ENCODE measurements at regions not wholly inside any gene's neighbourhood (a gene's known extent, or its start where the extent isn't known, plus 50 kb on each side); places are given as distances from the start of the nearest gene placed in this dataset.

DNA sequence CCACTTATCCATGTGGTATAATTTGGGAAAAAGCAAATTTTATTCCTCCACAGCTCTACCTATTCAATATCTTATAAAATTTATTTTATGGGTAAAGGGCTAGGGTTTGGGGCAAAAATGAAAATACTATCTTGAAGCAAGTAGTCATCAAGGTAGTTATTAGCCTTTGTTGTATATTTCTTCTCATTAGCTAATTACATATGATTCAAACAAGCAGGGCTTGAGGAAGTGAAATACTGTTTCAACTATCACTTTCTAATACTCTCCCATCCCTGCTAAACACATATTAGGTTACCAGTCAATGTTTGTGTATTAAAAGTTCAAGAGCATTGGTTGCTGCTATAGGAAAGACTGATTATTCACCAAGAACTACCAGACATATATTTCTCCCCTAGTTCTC lies 517.3 kb downstream of the METTL15 start:
- H3K36me3 ChIP-seq (ENCODE audit: control insufficient read depth in 2 of 3, insufficient read depth in 3 of 3, low read length in 3 of 3), result no peaks in the 10 kb centered on the region
- no peak overlapping the region for H3K4me3 ChIP-seq (ENCODE audit: low read length in 3 of 3)
- H3K9ac ChIP-seq (ENCODE audit: low read length in 3 of 3), result no peak overlapping the region
- TF ChIP-seq, protein P1, sequence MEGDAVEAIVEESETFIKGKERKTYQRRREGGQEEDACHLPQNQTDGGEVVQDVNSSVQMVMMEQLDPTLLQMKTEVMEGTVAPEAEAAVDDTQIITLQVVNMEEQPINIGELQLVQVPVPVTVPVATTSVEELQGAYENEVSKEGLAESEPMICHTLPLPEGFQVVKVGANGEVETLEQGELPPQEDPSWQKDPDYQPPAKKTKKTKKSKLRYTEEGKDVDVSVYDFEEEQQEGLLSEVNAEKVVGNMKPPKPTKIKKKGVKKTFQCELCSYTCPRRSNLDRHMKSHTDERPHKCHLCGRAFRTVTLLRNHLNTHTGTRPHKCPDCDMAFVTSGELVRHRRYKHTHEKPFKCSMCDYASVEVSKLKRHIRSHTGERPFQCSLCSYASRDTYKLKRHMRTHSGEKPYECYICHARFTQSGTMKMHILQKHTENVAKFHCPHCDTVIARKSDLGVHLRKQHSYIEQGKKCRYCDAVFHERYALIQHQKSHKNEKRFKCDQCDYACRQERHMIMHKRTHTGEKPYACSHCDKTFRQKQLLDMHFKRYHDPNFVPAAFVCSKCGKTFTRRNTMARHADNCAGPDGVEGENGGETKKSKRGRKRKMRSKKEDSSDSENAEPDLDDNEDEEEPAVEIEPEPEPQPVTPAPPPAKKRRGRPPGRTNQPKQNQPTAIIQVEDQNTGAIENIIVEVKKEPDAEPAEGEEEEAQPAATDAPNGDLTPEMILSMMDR (IDR thresholded peaks at IDR 0.05; ENCODE audit: borderline replicate concordance, extremely low read depth, insufficient read depth), result no peak
- H3K27me3 ChIP-seq (ENCODE audit: control insufficient read depth, insufficient read depth, low read length), result no peaks in the 10 kb centered on the region
- H3K4me1 ChIP-seq (ENCODE audit: control insufficient read depth in 2 of 3, insufficient read depth in 2 of 3, low read depth in 1 of 3, low read length in 3 of 3), result no peaks in the 10 kb centered on the region
- no peak overlapping the region for H3K27ac ChIP-seq (ENCODE audit: low read depth in 2 of 2, low read length in 2 of 2)
- FAIRE-seq, result no peak
- no peaks in the 10 kb centered on the region for H3K9me3 ChIP-seq (ENCODE audit: control insufficient read depth in 2 of 3, insufficient read depth in 1 of 3, low read length in 3 of 3)
- no peak for DNase-seq
- intact Hi-C loops (cut with DNase I), result no loop called here

DNA sequence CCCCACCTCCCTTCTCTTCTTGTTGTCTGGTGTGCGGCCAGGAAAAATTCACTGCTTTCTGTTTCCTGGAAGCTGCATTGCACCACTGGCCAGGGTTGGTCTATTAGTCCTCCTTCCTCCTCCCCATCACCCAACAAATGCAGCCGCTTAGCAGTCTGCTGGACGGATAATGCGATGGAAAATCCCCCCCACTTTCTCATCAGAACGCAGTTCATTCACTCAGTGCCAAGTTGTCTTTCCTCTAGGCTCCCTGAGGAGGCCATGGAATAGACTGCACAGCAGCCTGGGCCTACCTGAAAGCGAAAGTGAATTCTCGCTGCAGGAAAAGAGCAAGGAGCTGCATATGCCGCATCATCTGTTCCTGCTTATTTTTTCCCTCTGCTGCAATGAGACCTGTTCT lies 513.6 kb downstream of the METTL15 start:
- no peaks in the 10 kb centered on the region for H3K4me1 ChIP-seq (ENCODE audit: control insufficient read depth in 2 of 3, insufficient read depth in 2 of 3, low read depth in 1 of 3, low read length in 3 of 3)
- no peak overlapping the region for H3K27ac ChIP-seq (ENCODE audit: low read depth in 2 of 2, low read length in 2 of 2)
- DNase-seq (peak in 1 of 5 donors; percentile 15), FAIRE-seq (no peak)
- no peaks in the 10 kb centered on the region for H3K36me3 ChIP-seq (ENCODE audit: control insufficient read depth in 2 of 3, insufficient read depth in 3 of 3, low read length in 3 of 3)
- intact Hi-C loops (cut with DNase I), result no loop called here
- H3K27me3 ChIP-seq (ENCODE audit: control insufficient read depth, insufficient read depth, low read length), result no peaks in the 10 kb centered on the region
- no peak overlapping the region for H3K4me3 ChIP-seq (ENCODE audit: low read length in 3 of 3)
- no peaks in the 10 kb centered on the region for H3K9me3 ChIP-seq (ENCODE audit: control insufficient read depth in 2 of 3, insufficient read depth in 1 of 3, low read length in 3 of 3)
- H3K9ac ChIP-seq (ENCODE audit: low read length in 3 of 3), result no peak overlapping the region
- TF ChIP-seq, protein P1 (IDR thresholded peaks at IDR 0.05; ENCODE audit: borderline replicate concordance, extremely low read depth, insufficient read depth), result no peak

DNA sequence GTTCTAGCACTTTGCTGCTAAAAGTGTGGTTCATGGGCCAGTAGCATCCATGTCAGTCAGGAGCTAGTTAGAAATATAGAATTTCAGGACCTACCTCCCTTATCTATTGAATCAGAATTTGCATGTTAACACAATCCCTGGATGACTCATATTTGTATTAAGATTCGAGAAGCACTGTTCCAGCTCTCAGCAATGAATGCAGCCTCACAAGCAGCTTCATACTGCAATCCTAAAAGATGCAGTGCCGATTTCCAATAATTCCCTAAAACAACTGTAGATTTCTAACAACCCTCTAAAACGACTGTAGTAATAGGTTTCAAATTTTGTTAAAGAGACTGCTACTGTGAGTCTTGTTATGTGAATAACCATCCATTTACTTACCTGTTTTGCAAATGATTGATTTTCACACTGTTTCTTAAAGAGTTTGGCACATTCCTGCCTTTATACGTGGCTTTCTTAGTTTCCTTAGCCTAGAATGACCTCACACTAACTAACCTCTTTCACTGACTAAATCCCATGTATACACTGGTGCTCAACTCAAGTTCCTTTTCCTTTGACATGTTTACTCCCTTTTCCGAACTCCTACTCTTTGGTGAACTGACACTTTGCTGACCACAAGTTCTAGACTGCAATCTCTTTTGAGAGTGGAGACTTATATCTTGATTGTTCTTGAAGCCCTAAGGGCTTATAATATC lies 511.8 kb downstream of the METTL15 start:
- H3K9me3 ChIP-seq (ENCODE audit: control insufficient read depth in 2 of 3, insufficient read depth in 1 of 3, low read length in 3 of 3), result no peaks in the 10 kb centered on the region
- no peak overlapping the region for H3K9ac ChIP-seq (ENCODE audit: low read length in 3 of 3)
- intact Hi-C loops (cut with DNase I), result no loop called here
- no peak overlapping the region for H3K4me3 ChIP-seq (ENCODE audit: low read length in 3 of 3)
- TF ChIP-seq, protein P1 (IDR thresholded peaks at IDR 0.05; ENCODE audit: borderline replicate concordance, extremely low read depth, insufficient read depth), result no peak
- no peaks in the 10 kb centered on the region for H3K4me1 ChIP-seq (ENCODE audit: control insufficient read depth in 2 of 3, insufficient read depth in 2 of 3, low read depth in 1 of 3, low read length in 3 of 3)
- H3K27ac ChIP-seq (ENCODE audit: low read depth in 2 of 2, low read length in 2 of 2), result no peak overlapping the region
- H3K27me3 ChIP-seq (ENCODE audit: control insufficient read depth, insufficient read depth, low read length), result no peaks in the 10 kb centered on the region
- no peaks in the 10 kb centered on the region for H3K36me3 ChIP-seq (ENCODE audit: control insufficient read depth in 2 of 3, insufficient read depth in 3 of 3, low read length in 3 of 3)
- no peak for FAIRE-seq
- DNase-seq, result no peak

DNA sequence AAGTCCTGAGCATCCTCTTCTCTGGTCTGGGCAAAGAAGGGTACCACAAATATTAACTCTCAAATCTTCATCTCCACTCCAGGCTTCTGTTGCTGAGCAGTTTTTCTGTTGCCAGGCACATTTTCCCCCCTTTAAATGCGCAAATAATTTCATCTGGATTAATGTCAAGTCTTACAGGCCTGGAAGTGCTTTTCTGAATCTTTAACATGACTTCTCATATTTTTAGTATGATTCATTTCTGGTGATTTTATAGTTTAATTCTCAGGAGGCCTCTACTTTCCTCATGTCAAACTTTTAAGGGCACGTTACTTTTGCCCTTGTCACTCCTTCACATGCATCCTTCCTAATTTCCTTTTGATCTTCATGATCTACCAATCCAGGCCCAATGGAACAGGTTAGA lies 510.2 kb downstream of the METTL15 start:
- TF ChIP-seq, protein P1 (IDR thresholded peaks at IDR 0.05; ENCODE audit: borderline replicate concordance, extremely low read depth, insufficient read depth), result no peak
- FAIRE-seq, result no peak
- H3K36me3 ChIP-seq (ENCODE audit: control insufficient read depth in 2 of 3, insufficient read depth in 3 of 3, low read length in 3 of 3), result no peaks in the 10 kb centered on the region
- H3K9ac ChIP-seq (ENCODE audit: low read length in 3 of 3), result no peak overlapping the region
- no peak for DNase-seq
- H3K4me1 ChIP-seq (ENCODE audit: control insufficient read depth in 2 of 3, insufficient read depth in 2 of 3, low read depth in 1 of 3, low read length in 3 of 3), result no peaks in the 10 kb centered on the region
- H3K27me3 ChIP-seq (ENCODE audit: control insufficient read depth, insufficient read depth, low read length), result no peaks in the 10 kb centered on the region
- no peak overlapping the region for H3K4me3 ChIP-seq (ENCODE audit: low read length in 3 of 3)
- H3K9me3 ChIP-seq (ENCODE audit: control insufficient read depth in 2 of 3, insufficient read depth in 1 of 3, low read length in 3 of 3), result no peaks in the 10 kb centered on the region
- H3K27ac ChIP-seq (ENCODE audit: low read depth in 2 of 2, low read length in 2 of 2), result no peak overlapping the region
- intact Hi-C loops (cut with DNase I), result no loop called here

Measured in kidney (tissue), 13 donors.